Tibial nerve (tissue), 4 donors: ENCODE measurements at regions not wholly inside any gene's neighbourhood (a gene's known extent, or its start where the extent isn't known, plus 50 kb on each side); places are given as distances from the start of the nearest gene placed in this dataset.

Experiments used
- CTCF ChIP-seq, 5 experiments: fragments of 200-600 bp in 3 of 5; fragments of 450-650 bp in 2 of 5; sonication (generic) in 3 of 5; IDR thresholded peaks; one replicate each; pipeline ENCODE4 v1.5.1; 2016 to 2019; ENCODE audit warnings: antibody characterized with exemption in 5 of 5, mild to moderate bottlenecking in 3 of 5, moderate library complexity in 2 of 5
- EP300 ChIP-seq, 2 donors: sonication (generic); formaldehyde crosslinking; IDR thresholded peaks; one replicate each; pipeline ENCODE4 v1.6.1; 2017; ENCODE audit warnings: antibody characterized with exemption in 2 of 2, mild to moderate bottlenecking in 1 of 2

- no peak for TF ChIP-seq CTCF (IDR thresholded peaks at IDR 0.05)
- no peak for TF ChIP-seq EP300 (IDR thresholded peaks at IDR 0.05)
These were observed 105.9 kb upstream of the CDYL start for GRCh38 chr6:4670290-4670689.
